ENCODE measurements at regions not wholly inside any gene's neighbourhood (a gene's known extent, or its start where the extent isn't known, plus 50 kb on each side); places are given as distances from the start of the nearest gene placed in this dataset.

- WGBS (ENCODE audit: low lambda C conversion rate, missing lambda C conversion rate), result 63% methylated on average over 3 of the region's 3 CpGs
These were observed 1162.7 kb downstream of the BCL11B start for GRCh38 chr14:98109326-98109725.

GRCh38 chr14:98112194-98112780 is 1159.7 kb downstream of the BCL11B start:
- H3K79me2 ChIP-seq, result no peaks in the 10 kb centered on the region
- H3K27ac ChIP-seq, result no peak overlapping the region
- TF ChIP-seq EZH2phosphoT487 (IDR thresholded peaks at IDR 0.05; ENCODE audit: low read depth, severe bottlenecking, unreplicated experiment) (no peak), EZH2 (IDR thresholded peaks at IDR 0.05; ENCODE audit: borderline replicate concordance) (no peak), CTCF (IDR thresholded peaks at IDR 0.05; ENCODE audit: poor library complexity) (no peak)
- H3K4me2 ChIP-seq, result no peak overlapping the region
- no peaks in the 10 kb centered on the region for H3K9me3 ChIP-seq (ENCODE audit: low read depth)
- no peaks in the 10 kb centered on the region for H3K27me3 ChIP-seq
- no peaks in the 10 kb centered on the region for H4K20me1 ChIP-seq (ENCODE audit: insufficient read depth, poor library complexity, severe bottlenecking)
- 76% methylated on average over 5 of the region's 5 CpGs for WGBS (ENCODE audit: low lambda C conversion rate, missing lambda C conversion rate)
- no peak overlapping the region for H3K4me3 ChIP-seq
- no peak overlapping the region for H2AFZ ChIP-seq
- no peaks in the 10 kb centered on the region for H3K4me1 ChIP-seq (ENCODE audit: insufficient read depth)
- no peaks in the 10 kb centered on the region for H3K9me2 ChIP-seq (replicated peaks; ENCODE audit: insufficient read depth)
- H3K36me3 ChIP-seq (replicated peaks; ENCODE audit: insufficient read depth, low read depth), result no peaks in the 10 kb centered on the region
- no peak for DNase-seq (ENCODE audit: low spot score)

More at GRCh38 chr14:98109326-98109725, 1162.7 kb downstream of the BCL11B start:
- H3K9me2 ChIP-seq (replicated peaks; ENCODE audit: insufficient read depth), result no peaks in the 10 kb centered on the region
- no peak overlapping the region for H3K4me3 ChIP-seq
- H3K36me3 ChIP-seq (replicated peaks; ENCODE audit: insufficient read depth, low read depth), result no peaks in the 10 kb centered on the region
- no peaks in the 10 kb centered on the region for H3K27me3 ChIP-seq
- TF ChIP-seq CTCF (IDR thresholded peaks at IDR 0.05; ENCODE audit: poor library complexity) (no peak), EZH2phosphoT487 (IDR thresholded peaks at IDR 0.05; ENCODE audit: low read depth, severe bottlenecking, unreplicated experiment) (no peak), EZH2 (IDR thresholded peaks at IDR 0.05; ENCODE audit: borderline replicate concordance) (no peak)
- H3K4me1 ChIP-seq (ENCODE audit: insufficient read depth), result no peaks in the 10 kb centered on the region
- no peak overlapping the region for H3K27ac ChIP-seq
- no peaks in the 10 kb centered on the region for H3K9me3 ChIP-seq (ENCODE audit: low read depth)
- no peak overlapping the region for H3K4me2 ChIP-seq
- DNase-seq (ENCODE audit: low spot score), result no peak
- H3K79me2 ChIP-seq, result no peaks in the 10 kb centered on the region
- no peak overlapping the region for H2AFZ ChIP-seq
- no peaks in the 10 kb centered on the region for H4K20me1 ChIP-seq (ENCODE audit: insufficient read depth, poor library complexity, severe bottlenecking)

- H2AFZ ChIP-seq, result no peak overlapping the region
- no peaks in the 10 kb centered on the region for H4K20me1 ChIP-seq (ENCODE audit: insufficient read depth, poor library complexity, severe bottlenecking)
- H3K4me3 ChIP-seq, result no peak overlapping the region
- no peaks in the 10 kb centered on the region for H3K4me1 ChIP-seq (ENCODE audit: insufficient read depth)
- no peaks in the 10 kb centered on the region for H3K27me3 ChIP-seq
- H3K36me3 ChIP-seq (replicated peaks; ENCODE audit: insufficient read depth, low read depth), result no peaks in the 10 kb centered on the region
- DNase-seq (ENCODE audit: low spot score), result no peak
- H3K79me2 ChIP-seq, result no peaks in the 10 kb centered on the region
- no peak overlapping the region for H3K27ac ChIP-seq
- H3K9me3 ChIP-seq (ENCODE audit: low read depth), result no peaks in the 10 kb centered on the region
- H3K4me2 ChIP-seq, result no peak overlapping the region
- H3K9me2 ChIP-seq (replicated peaks; ENCODE audit: insufficient read depth), result no peaks in the 10 kb centered on the region
- WGBS (ENCODE audit: low lambda C conversion rate, missing lambda C conversion rate), result 20% methylated on average over 3 of the region's 3 CpGs
- no peak for TF ChIP-seq EZH2 (IDR thresholded peaks at IDR 0.05; ENCODE audit: borderline replicate concordance)
- no peak for TF ChIP-seq CTCF (IDR thresholded peaks at IDR 0.05; ENCODE audit: poor library complexity)
- no peak for TF ChIP-seq EZH2phosphoT487 (IDR thresholded peaks at IDR 0.05; ENCODE audit: low read depth, severe bottlenecking, unreplicated experiment)
These were observed 1157.7 kb downstream of the BCL11B start for GRCh38 chr14:98114122-98114895.
